ENCODE measurements at regions not wholly inside any gene's neighbourhood (a gene's known extent, or its start where the extent isn't known, plus 50 kb on each side); places are given as distances from the start of the nearest gene placed in this dataset.
"Not testable (repeated sequence)": the region's sequence is repeated elsewhere in the genome, so short reads cannot be mapped to it uniquely, and the experiment has no call there.

DNA sequence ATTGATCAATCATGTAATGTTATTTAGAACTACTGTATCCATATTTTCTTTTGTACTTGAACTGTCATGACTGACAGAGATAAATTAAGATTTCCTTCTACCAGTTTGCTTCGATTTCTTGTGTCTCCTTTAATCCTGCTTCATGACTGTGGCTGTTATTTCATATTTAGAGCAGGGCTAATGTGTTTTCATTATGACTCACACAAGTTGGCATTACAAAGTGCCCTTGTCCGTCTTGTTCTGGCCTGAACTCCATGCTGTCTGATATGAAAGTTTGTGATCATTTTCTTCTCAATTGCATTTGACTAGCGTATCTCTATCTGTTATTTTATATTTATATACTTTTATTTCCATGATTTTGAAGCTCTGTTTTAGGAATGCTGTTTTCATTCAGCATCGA is 344.1 kb upstream of the PRKCQ start:
- DNase-seq (ENCODE audit: low read depth) = no peak

DNA sequence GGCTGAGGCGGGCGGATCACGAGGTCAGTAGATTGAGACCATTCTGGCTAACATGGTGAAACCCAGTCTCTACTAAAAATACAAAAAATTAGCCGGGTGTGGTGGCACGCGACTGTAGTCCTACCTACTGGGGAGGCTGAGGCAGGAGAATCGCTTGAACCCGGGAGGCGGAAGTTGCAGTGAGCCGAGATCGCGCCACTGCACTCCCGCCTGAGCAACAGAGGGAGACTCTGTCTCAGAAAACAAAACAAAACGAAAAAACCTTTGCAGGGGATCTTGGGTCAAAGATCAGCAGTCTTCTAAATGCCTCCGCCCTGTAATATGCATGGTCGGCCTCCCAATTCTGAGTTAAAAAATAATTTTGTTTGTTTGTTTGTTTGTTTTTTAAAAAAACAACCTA is 340.9 kb upstream of the PRKCQ start:
- not testable (repeated sequence) for DNase-seq (ENCODE audit: low read depth)

DNA sequence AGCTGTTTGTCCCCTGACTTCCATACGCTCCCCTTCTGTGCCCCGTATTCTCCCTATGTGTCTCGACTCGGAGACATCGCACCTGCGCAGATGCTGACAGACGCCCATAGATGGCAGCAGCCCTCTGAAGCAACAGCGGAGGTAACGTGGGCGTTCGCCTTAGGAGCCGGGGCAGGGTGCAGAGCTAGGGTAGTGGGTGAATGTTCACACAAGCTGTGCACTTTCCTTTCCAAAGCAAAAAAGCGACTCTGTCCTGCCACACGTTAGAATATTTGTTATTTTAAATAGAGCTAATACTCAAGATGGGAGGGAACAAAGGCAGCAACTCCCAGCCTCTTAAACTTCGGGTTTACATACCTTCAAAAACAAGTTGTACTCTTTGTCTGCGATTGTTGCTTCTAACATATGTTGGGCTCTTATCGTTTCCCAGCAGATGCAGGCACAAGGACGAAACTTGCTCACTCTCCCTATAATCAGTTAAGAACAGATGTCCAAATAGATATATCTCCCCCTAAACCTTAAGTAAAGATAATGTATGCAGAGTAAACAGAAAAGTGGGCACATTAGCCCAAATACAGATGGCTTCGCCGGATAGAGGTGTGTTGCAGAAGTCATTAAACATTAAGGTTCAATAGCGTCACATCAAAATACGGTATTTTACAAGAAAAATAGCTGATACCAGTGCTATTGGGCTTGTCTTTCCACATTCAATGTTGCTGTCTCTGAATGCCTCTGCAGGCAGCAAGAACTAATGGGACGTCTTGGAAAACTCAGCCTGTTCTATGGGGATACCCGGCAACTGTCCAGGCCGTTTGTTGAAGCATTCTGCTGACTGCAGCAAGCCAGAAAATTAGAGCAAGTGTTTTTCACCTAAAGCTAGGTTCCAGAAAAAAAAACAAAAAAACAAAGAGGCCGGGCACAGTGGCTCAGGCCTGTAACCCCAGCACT is 340.3 kb upstream of the PRKCQ start:
- peak; percentile 31 for DNase-seq (ENCODE audit: low read depth)

DNA sequence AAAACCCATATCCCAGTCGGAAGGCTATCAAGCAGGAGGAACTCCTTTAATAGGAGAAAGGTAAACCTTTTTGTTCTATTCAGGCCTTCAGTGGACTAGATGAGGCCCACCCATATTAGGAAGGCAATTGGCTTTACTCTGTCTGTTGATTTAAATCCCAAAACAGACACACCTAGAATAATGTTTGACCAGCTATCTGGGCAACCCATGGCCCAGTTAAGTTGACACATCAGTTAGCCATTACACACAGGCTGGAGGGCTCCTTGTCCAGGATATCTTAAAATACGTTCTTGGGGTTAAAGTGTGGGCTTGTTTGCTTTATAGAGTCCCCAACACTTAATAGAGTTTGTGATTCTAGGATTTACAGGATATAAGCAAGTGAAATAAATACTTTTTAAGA is 339.0 kb upstream of the PRKCQ start:
- DNase-seq (ENCODE audit: low read depth) = no peak

DNA sequence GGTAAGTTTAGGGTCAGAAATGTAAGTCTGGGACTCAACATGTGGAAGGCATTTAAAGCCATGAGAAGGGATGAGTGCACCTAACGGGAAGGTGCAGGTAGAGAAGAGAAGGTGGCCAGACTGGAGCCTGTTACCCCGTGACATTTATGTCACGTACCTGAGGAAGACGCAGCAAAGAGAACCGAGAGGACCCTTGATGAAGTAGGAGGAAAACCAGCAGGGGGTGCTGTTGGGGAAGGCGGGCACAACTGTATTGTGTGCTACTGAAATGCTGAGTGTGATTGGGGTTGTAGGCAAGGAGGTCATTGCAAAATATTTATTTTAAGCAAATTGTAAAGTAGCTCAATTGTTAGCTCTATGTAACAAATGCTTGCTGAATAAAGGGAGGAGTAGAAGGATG is 338.2 kb upstream of the PRKCQ start:
- peak; percentile 6 for DNase-seq (ENCODE audit: low read depth)

DNA sequence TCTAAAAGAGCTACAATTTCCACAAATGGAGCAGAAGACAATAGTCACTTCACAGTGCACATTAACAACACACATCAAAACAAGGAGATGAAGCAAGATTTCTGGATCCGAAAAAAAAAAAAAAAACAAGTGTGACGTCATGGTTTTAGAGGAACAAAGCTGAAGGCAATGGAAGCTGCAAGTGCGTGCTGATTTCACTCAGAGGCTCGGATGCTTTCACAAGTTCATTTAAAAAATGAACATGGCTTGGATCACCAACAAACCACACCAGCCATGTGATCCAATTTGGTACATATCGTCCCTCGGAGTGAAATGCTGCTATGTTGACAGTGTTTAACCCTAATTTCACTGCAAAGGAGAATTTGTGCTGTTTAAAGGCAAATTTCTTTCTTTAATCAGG is 337.0 kb upstream of the PRKCQ start:
- no peak for DNase-seq (ENCODE audit: low read depth)

DNA sequence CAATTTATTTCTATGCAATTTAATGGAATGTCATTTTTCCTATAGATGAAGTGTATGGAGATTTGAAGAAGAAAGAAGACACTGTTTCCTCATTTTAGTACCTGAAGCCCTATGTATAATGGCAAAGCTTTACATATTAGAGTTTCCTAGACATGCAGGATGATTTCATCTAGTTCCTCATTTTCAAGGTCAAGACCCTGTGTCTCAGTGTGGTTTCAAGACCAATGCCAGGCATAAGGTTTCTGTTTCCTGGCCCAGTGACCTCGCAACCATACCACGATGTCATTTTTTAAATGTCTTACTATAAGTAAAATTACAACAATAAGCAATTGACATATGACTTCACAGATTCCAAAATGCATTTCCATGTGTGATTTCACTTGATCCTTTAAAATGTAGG is 336.5 kb upstream of the PRKCQ start:
- no peak for DNase-seq (ENCODE audit: low read depth)

DNA sequence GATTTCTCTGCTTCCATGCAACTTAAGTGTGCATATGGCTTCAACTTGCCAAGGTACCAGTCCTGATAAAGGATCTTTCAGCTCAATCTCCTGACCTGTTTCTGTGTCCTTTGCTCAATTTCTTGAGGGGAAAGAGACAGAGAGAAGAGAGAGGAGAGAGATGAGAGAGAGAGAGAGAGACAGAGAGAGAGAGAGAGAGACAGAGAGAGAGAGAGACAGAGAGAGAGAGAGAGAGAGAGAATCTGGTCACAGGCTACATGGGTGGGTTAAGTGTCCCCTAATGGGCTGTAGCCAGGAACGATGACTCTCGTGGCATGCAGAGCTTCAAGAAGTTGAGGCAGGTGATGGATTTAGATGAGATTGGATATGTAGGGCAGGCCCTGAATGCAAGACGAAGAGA is 335.2 kb upstream of the PRKCQ start:
- DNase-seq (ENCODE audit: low read depth) = no peak

DNA sequence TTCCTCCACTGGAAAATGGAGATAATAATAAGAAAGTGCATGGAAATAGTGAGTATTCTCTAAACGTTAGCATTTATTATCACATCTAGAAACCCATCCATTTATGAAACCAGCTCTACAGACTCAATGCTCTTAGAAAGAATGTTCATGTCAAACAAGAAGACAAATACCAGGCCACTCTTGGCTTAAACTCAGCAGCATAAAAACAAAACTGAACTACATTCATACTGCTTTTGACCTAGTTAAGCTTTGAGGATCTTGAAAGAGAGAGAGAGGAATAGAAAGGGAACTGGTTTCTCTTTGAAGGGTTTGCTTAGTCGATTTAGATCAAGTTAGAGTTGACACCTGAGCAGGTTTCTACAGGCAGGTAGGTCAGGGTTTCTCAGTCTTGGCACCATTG is 332.9 kb upstream of the PRKCQ start:
- DNase-seq (ENCODE audit: low read depth) = no peak

DNA sequence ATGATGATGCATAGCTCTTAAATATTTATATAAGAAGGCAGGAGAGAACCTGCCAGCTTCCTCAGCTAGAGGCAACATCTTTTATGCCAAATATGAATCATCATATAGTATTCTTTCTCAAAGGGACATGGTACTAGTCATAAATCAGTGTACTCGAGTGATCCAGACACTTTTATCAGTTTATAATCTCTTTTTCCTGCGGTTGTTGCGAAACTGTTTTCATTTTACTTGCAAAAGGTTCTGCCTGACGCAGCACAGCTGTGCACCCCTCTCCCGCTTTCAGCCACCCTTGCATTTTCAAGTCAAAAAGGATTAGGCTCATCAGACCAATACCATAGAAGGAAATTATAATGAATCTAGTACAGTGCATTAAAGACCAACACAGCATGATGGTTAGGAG is 332.3 kb upstream of the PRKCQ start:
- DNase-seq (ENCODE audit: low read depth) = peak; percentile 39

DNA sequence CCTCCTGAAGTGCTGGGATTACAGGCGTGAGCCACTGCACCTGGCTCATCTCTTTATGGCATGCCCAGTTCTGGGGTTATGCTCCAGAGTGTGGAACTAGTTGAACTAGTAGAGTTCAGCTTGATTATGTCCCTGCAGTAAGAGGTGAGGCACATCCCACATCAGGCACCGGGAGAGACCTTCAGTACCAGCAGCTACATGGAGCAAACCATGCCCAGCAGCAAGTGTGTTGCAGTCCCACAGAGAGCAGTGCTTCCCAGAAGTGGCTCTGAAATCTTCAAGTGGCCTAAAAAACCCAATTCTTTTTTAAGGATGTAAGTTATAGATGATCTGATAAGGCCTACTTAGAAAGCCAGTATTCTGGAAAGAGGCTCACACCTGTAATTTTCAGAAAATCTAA is 331.9 kb upstream of the PRKCQ start:
- DNase-seq (ENCODE audit: low read depth) = no peak

DNA sequence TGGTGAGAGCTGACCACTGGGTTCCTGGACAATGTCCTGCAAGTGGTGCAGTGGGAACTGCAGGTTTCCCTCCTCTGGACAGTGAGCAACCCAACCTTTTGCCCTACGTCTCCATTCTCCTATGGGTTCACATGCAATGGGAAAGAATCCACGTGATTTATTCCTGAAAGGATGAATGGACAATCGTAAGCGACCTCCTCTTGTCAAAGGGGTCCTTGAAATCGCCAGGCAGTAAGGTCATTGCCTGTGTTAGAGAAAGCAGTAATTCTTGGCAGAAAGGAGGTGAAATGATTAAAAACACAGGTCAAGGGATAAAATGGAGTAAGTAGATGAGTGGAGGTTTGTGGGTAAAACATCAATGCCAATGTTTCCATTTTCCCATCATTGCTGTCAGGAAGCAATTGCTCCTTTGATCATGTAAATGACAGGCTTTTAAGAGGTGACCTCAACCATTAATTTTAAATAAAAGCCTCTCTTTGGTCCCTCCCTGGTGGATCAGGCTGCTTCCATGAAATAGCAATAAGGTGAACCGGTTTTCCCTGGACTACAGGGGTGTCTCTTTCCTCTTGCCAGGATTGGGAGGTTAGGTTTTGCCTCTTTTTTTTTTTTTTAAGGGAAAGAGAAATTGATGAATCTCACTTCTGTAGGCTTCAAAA is 330.0 kb upstream of the PRKCQ start:
- DNase-seq (ENCODE audit: low read depth) = no peak

DNA sequence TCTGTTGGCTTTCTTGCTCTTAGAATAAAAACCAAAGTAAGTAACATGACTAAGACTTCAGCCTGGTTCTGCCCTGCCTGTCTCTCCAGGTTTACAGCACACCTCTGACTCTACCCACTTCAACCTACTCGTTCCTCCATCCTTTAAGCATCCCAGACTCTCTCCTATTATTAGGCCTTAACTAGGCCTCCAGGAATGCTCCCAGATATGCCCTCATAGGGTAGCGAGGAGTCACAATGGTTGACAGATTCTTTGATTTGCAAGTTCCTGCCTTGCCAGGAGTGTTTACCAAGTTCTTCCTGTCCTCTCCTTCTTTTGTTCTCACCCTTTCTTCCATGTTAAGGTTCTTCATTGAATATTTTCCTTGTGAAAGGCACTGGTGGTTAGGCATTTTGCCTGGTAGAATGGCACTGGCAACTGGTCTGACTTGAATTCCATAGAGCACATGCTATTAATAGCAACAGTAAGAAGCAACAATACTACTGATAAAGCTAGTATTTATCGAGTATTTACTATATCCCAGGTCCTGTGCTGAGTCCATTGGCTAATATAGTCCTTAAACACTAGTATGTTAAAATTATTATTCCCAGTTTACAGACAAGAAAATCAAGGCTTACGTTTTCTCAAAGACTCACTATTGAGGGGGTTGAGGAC is 327.9 kb upstream of the PRKCQ start:
- no peak for DNase-seq (ENCODE audit: low read depth)

DNA sequence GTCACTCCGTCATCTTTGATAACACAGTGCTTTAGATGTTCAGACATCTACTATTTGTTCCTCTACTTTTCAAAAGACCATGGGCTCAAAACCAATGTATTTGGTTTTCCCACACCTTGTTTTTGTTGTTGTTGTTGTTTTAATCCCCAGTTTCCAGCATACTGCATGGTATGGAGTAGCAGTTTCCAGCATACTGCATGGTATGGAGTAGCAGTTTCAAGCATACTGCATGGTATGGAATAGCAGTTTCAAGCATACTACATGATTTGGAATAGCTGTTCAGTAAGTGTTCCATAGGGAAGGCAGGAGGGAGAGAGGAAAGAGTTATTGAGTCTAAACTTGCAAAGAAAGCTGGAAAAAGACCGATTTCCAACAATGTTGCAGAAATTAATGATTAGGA is 314.3 kb upstream of the PRKCQ start:
- no peak for DNase-seq (ENCODE audit: low read depth)

DNA sequence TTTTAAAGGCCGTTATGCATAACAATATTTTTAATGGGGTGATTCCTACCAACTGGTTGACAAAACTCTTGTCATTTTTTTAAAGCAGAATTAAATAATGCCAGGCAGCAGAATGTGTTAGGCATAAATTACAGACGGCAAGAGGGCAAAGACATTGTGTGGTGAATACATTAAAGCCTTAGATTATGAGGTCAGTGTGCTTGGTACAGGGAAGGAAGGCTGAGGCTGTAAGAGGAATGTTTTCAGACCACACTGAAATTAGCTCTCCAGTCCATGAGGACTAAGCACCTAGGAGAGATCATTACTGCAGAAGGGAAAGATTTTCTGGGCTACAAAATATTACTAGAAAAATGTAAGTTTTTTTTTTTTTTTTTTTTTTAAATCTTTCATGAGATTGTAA is 312.8 kb upstream of the PRKCQ start:
- DNase-seq (ENCODE audit: low read depth) = no peak

DNA sequence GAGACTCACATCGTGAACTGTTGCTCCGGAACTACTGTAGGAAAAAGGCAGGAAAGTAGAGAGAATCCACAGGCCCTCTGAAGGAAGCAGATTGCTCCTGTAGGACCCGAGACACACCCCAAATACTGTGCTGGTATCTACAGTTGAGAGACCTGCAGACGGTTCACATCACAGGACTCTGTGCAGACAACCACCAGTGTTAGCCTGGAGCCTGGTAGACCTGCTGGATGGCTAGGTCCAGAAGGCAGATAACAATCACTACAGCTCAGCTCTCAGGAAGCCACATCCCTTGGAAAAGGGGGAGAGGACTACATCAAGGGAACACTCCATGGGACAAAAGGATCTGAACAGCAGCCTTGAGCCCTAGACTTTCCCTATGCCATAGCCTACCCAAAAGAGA is 311.8 kb upstream of the PRKCQ start:
- DNase-seq (ENCODE audit: low read depth) = no peak

DNA sequence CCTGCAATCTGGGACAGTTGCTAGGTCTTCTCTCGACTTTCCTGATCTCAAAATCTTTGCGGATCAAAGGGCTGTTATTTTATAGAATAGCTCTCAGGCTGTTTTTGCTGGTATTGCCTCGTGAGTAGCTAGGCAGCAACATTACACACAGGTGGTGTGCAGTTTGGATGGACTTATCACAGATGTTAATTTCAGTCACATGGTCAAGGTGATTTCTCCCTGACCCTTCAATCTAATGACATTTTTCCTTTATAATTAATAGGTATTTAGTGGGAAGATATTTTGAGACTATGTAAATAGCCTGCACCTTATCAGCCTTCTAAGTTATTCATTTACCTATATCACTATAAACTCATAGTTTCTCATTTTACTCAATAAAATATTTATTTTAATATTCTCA is 309.6 kb upstream of the PRKCQ start:
- no peak for DNase-seq (ENCODE audit: low read depth)

DNA sequence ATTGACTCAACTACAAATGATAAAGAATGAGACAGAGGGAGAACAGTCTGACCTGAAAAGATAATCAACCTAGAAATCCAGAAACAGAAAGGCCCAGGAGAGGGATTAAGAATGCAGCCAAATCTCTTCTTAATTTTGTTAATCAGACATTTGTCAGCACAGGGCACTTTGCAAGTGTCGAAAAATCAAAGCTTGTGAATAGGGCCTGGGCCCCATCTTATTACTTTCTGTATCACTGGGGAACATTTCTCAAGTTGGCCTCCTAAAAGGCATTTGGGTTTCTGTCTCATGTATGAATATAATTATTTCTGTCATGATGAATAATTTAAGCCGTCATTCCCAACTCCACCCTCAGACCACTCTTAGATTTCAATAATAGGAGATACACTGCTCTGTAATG is 308.4 kb upstream of the PRKCQ start:
- no peak for DNase-seq (ENCODE audit: low read depth)

DNA sequence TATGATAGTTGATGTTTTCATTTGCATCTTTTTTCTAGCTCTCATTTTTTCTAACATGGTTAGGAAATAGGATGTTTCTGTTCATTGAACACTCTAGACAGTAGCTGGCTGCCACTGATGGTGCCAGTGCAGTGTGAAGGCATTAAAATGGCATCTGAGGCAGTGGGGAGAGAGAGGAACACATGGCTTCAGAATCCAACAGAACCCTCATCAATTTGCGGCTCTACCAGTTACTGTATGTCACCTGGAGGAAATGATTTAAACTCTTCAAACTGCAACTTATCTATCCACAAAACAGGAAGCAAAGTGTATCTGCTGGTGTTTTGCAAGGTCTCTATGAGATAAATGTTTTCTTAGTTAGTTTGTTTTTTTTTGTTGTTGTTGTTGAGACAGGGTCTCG is 305.2 kb upstream of the PRKCQ start:
- DNase-seq (ENCODE audit: low read depth) = no peak

DNA sequence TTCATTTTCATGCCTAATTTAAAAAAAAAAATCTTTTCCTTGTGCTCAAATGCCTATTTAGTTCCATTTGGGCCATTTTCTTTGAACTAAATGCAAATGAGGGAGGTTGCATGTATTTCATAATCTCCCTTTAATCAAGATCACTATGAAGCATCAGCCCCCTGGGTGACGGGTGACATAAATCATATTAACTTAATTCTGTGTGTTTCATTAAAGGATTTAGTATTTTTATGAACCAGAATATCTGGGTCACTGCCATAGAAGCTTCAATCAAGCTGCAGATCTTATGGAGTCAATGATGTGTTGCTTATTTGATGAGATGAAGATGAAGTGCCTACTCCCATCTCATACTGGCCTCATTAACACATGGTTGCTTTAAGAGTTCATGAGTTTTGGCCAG is 301.9 kb upstream of the PRKCQ start:
- no peak for DNase-seq (ENCODE audit: low read depth)

DNA sequence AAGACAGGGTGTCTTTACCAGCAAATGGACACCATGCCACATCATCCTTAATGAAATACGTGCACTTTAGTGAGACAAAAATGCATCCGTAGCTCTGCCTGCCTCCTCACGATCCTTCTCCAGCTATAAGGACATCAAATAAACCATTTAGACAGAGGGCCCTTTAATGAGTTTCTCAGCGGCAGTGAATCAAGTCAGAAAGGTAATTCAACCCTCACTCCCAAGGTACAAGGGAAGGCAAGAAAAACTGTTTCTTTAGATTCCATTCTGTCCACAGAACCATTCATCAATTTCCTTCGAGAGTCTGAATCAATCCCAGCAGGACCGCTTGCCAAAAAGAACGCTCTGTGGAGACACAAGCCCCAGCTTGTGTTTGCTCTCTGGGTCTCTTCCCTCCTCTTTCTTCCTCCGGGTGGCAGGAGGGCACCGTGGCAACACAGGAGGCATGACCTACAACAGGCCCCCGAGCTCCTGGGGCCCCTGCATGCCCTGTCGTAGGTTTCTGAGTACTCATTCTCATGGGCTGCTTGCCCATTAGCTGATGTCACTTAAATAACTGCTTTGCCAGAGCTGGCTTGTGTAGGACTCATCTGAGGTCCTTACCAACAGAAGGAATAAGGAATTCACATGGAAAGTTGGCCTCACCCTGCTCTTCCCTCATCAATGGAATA is 297.8 kb upstream of the PRKCQ start:
- DNase-seq (ENCODE audit: low read depth) = no peak

DNA sequence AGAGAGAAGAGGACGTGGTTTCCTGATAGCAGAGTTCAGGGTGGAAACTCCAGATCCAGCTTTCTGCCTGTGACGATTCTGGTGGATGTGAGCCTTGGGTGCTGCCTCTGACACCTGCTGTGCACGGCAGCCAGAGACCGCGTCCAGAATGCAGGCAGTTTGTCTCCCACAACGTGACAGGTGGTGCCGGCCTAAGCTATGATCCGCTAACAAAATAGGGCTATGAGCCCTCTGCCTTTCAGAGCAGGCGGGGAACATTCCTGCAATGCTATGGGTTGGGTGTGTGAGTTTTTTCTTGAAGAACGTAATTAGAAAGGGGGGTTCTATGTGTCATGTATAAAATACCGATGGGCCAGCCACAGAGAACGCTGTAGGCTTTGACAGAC is 297.3 kb upstream of the PRKCQ start:
- DNase-seq (ENCODE audit: low read depth) = no peak

Measured in iris pigment epithelial cell (primary cell).